ENCODE measurements at regions not wholly inside any gene's neighbourhood (a gene's known extent, or its start where the extent isn't known, plus 50 kb on each side); places are given as distances from the start of the nearest gene placed in this dataset.

DNA sequence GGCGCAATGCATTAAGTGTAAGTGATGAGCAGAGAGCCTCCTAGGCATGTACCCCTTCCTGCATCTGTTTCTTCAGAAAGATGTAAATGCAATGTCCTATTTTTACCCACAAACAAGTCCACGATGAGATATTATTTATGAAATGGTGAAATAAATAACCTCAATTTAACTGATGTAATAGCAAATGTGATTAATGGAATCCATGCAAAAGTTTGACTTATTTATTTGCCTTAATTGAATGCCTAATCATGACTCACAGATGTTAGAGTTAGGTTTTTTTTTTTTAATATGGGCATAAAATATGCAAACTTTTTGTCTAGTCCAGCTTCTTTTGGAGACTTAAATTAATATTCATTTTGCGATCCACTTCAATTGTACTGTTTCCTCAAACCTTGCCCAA lies 67.7 kb upstream of the ITGA4 start:
- no peak for DNase-seq (ENCODE audit: low read depth)

DNA sequence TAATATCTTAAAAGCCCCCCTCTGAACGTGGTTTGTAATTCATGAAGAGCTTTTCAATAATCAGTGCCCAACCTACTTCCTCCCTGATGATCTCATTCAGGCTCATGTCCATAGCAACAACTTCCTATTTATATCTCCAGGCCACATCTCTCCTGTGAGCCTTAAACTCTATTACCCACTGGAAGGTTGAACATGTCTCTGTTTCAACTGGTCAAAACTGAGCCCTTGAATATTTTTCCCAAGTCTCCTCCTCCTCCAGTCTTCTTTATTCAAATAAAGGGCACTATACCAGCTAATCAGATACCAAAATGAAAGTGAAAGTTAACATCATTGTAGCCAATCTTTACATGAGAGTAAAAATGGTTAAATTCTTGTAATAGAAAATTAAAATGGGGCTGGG lies 63.7 kb upstream of the ITGA4 start:
- DNase-seq (ENCODE audit: low read depth) = no peak

DNA sequence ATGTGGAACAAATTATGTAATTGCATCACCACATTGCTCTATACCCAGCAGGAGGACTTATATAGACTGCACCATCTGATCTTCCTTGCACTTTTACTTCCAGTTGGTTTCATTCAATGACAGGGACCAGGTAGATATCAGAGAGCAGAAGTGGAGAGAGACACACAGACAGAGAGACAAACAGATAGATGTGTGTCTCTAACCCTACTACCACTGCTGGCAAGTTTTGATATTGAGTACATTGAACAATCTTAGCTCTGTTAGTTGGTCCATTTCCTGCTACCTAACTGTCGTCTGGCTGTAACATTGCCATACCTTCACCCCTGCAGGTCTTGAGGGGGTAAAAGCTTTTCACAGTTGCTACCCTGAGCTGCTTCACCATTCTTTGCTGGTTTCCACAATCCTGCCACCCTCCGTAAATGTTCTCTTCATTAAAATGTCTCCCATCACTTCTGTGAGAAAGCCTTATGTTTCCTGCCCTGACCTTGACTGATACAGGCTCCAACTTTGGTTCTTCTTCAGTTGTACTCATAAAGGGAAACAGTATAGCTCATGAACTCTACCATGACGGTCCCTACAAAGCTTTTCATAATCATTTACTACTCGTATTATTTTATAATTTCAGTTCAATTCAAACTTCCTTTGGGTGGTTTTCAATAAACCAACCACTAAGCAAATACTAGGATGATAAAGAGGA lies 62.3 kb upstream of the ITGA4 start:
- DNase-seq (ENCODE audit: low read depth) = no peak

DNA sequence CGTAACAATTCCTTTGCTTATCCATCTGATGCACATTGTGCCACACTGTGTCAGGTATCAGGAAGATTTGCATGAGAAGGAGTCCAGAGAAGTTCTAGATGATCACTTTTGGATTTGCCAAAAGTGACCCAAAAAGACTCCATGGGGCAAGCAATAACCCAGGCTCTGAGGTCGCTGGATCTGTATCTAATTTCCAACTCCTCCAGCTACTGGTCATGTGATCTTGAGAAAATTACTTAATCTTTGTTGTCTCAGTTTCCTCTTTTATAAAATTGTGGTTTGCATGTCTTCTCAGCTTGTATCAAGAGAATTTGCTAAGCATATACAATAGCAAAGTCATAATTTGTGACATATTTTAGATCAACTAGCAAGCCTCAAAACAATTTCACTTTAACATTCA lies 61.3 kb upstream of the ITGA4 start:
- DNase-seq (ENCODE audit: low read depth) = no peak

DNA sequence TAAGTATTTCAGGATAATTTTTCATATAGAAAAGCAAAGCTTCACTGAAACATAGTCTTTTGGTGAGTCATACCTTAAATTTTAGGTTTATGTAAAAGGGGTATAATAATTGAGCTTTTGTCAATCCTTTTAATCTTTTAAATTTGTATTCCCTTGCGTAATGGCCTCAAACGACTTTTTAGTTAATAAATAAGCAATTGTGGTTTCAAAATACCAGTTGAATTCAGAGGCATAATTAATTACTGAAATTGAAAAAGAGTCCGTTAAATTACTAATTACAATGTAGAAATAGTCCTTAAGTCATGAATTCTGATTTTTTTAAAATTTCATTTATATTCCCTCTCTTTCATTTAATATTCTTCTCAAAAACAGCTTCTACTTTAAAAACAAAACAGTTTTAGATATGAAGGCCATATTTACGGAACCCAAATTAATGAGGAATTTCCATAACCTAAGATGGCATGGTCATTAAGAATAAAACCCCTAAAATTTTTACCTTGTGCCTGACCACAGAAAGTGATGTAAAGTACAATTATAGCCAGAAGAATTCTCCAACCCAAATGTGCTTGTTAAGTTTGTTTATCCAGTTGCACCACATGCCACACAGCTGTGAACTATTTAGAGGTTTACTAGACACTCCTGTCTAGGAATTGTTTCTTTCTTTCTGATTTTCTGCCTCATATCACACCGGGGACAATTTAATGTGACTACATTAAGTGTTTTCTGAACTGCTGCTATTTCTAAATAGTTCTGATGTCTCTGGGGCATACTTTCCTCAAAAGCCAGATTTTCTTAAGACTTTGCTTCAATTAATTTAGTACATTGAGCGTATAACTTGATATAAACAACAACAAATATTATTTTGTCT lies 60.7 kb upstream of the ITGA4 start:
- DNase-seq (ENCODE audit: low read depth) = no peak

DNA sequence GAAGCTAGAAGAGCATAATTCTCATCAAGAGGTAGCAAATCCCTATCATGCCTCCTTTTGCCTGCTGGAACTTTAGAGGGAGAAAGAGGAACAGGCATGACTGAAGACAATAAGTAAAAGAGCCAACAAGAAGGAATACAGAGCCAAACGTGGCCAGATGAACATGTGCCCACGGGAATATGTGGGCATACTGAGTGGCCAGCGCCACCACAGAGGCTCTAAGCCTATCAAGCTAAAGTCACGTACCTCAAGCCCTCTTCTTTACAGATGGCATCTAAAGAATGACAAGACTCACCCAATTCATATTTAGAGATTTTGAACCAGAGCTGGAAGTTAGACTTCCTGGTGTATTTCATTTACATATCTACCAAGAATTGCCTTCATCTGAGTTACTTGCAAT lies 59.9 kb upstream of the ITGA4 start:
- no peak for DNase-seq (ENCODE audit: low read depth)

DNA sequence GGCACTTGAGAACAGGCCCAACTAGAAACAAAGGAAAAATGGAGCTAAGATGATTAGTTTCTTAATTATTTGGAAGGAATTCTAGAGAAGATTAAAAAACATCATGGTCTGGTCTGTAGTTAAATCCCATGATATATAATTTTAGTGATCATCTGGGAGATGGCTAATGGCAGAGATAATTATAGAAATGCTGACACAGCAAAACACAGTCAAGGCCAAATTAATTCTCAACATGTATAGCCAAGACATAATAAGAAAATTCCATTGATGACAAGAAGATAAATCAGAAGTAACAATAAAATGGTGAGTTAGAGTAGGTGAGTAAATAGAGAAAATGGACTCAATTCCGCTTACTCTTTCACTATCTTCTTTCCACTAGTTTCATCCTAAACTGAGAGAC lies 59.2 kb upstream of the ITGA4 start:
- no peak for DNase-seq (ENCODE audit: low read depth)

DNA sequence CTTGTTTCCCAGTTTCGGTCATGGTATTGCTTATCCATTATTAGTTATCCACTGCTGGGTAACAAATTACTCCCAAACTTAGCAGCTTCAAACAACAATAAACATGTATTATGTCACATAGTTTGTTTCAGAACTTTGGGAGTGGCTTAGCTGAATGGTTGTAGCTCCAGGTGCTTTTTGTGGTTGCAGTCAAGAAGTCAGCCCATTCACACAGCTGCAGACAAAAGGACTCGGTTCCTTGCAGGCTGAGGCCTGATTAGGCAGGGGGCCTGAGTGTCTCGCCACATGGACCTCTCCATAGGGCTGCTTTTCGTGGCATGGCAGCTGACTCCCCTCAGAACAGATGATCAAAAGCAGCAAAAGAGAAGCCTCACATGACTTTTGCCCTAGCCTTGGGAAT lies 58.2 kb upstream of the ITGA4 start:
- DNase-seq (ENCODE audit: low read depth) = no peak

DNA sequence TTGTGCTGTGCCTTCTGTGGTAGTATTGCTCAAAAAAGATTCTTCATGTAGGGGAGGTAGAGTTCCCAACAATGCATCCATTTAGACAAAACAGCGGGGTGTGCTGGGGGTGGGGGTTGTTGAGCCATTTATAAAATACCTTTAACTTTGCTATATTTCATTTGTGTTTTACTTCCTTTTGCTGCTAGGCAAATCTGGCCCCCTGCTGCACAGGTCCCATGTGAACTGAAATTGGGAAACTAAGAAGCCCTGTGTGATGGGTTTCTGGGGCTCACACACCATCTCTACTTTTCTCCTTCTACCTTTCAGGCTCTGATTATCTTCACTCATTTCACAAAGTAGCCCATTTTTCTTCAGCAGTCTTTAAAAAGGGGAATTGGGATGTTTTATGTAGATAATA lies 52.7 kb upstream of the ITGA4 start:
- DNase-seq (ENCODE audit: low read depth) = no peak

DNA sequence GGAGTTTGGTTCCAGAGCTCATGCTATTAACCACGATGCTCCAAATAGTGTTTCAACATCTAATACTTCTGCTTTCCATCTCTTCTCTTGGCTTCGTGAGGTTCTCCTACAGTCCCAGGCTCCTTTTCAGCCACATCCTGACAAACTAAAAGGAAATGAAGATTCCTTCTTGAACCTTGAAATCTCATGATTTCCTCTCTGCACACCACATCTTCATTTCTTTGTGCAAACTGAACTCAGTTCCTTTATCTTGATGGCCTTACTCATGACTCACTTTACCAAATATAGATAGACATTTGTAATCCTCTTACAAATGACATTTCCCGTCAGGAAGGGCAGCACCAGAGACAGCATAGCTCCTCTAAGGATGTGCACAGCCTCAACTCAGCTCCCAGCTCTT lies 50.0 kb upstream of the ITGA4 start:
- no peak for DNase-seq (ENCODE audit: low read depth)

Data from activated T-helper 1 cell treated with Interleukin-2 at 50 U/mL for 16 hours (primary cell).